IPS-NIHi11 (cell line): ENCODE measurements at regions not wholly inside any gene's neighbourhood (a gene's known extent, or its start where the extent isn't known, plus 50 kb on each side); places are given as distances from the start of the nearest gene placed in this dataset.

Source experiments
- DNase-seq: peaks from one replicate; pipeline ENCODE4 v3.0.0; 2012; ENCODE audit warnings: mixed read lengths, low spot score

- no peak for DNase-seq
Observed at GRCh38 chr1:193504920-193505319, 318.5 kb upstream of the B3GALT2 start.

GRCh38 chr1:193498088-193498655, 311.8 kb upstream of the B3GALT2 start:
- DNase-seq, result no peak

- no peak for DNase-seq
Observed at GRCh38 chr1:193494368-193494767, 308.0 kb upstream of the B3GALT2 start.

- DNase-seq, result no peak
Observed at GRCh38 chr1:193489191-193489590, 302.8 kb upstream of the B3GALT2 start.

- DNase-seq, result no peak
Observed at GRCh38 chr1:193487722-193488121, 301.3 kb upstream of the B3GALT2 start.

- no peak for DNase-seq
Observed at GRCh38 chr1:193486671-193487229, 300.3 kb upstream of the B3GALT2 start.

GRCh38 chr1:193480755-193481154, 294.3 kb upstream of the B3GALT2 start:
- DNase-seq, result no peak

GRCh38 chr1:193479187-193479586, 292.8 kb upstream of the B3GALT2 start:
- DNase-seq, result no peak

- DNase-seq, result no peak
Observed at GRCh38 chr1:193476748-193477147, 290.3 kb upstream of the B3GALT2 start.

- no peak for DNase-seq
Observed at GRCh38 chr1:193473932-193474331, 287.5 kb upstream of the B3GALT2 start.

- no peak for DNase-seq
Observed at GRCh38 chr1:193472838-193473398, 286.5 kb upstream of the B3GALT2 start.

- no peak for DNase-seq
Observed at GRCh38 chr1:193472430-193472829, 286.0 kb upstream of the B3GALT2 start.

- no peak for DNase-seq
Observed at GRCh38 chr1:193471981-193472380, 285.6 kb upstream of the B3GALT2 start.

- no peak for DNase-seq
Observed at GRCh38 chr1:193463326-193463932, 277.0 kb upstream of the B3GALT2 start.

- no peak for DNase-seq
Observed at GRCh38 chr1:193462629-193463320, 276.4 kb upstream of the B3GALT2 start.

GRCh38 chr1:193458628-193459027, 272.2 kb upstream of the B3GALT2 start:
- no peak for DNase-seq

- no peak for DNase-seq
Observed at GRCh38 chr1:193457676-193458075, 271.3 kb upstream of the B3GALT2 start.

GRCh38 chr1:193456811-193457280, 270.4 kb upstream of the B3GALT2 start:
- DNase-seq, result no peak

- no peak for DNase-seq
Observed at GRCh38 chr1:193451606-193452005, 265.2 kb upstream of the B3GALT2 start.

GRCh38 chr1:193451001-193451400, 264.6 kb upstream of the B3GALT2 start:
- DNase-seq, result no peak

- DNase-seq, result no peak
Observed at GRCh38 chr1:193448682-193449461, 262.5 kb upstream of the B3GALT2 start.

- DNase-seq, result no peak
Observed at GRCh38 chr1:193443886-193444285, 257.5 kb upstream of the B3GALT2 start.
